ENCODE measurements at regions not wholly inside any gene's neighbourhood (a gene's known extent, or its start where the extent isn't known, plus 50 kb on each side); places are given as distances from the start of the nearest gene placed in this dataset.
A peak's percentile ranks its signal among the peaks of the same experiment; 100 is the strongest.

GRCh38 chrX:22462959-22463358, 190.2 kb downstream of the CBLL2 start:
- no TSS peak for BruUV-seq (replicated peaks)
- RAD21 ChIA-PET (ENCODE audit: unreplicated experiment) = no interaction called here
- H2AFZ ChIP-seq (ENCODE audit: control insufficient read depth, low read depth, low read length) = no peak overlapping the region
- no peaks in the 10 kb centered on the region for H4K20me1 ChIP-seq (ENCODE audit: control insufficient read depth, insufficient read depth)
- CTCF ChIA-PET = no interaction called here
- no peaks in the 10 kb centered on the region for H3K79me2 ChIP-seq (ENCODE audit: control insufficient read depth, insufficient read depth, low read length)
- 46% methylated on average over 2 of the region's 2 CpGs for WGBS (ENCODE audit: insufficient coverage, insufficient replicate concordance, low lambda C conversion rate, missing lambda C conversion rate)
- DNase-seq (ENCODE audit: low read depth, low spot score) = no peak
- no peaks in the 10 kb centered on the region for H3K36me3 ChIP-seq (ENCODE audit: control insufficient read depth in 2 of 2, insufficient read depth in 2 of 2, low read length in 1 of 2)
- H3K4me1 ChIP-seq (ENCODE audit: control insufficient read depth, insufficient read depth, low read length) = no peaks in the 10 kb centered on the region
- SMC1A ChIA-PET (ENCODE audit: uncharacterized antibody, unreplicated experiment) = interaction anchor here (0.6 kb wide), 1 partner anchor 105 kb away, joined by 3 read pairs; no protein-coding TSS in a partner anchor
- no peaks in the 10 kb centered on the region for H3K9me3 ChIP-seq (replicated peaks; ENCODE audit: control insufficient read depth, insufficient read depth, low read length)
- H3K27ac ChIP-seq (ENCODE audit: control insufficient read depth, insufficient read depth) = no peak overlapping the region
- H3K9ac ChIP-seq (ENCODE audit: control insufficient read depth, insufficient read depth, low read length) = no peak overlapping the region
- H3K27me3 ChIP-seq (replicated peaks in 1 of 2; ENCODE audit: control insufficient read depth in 2 of 2, insufficient read depth in 2 of 2, low read length in 1 of 2) = no peaks in the 10 kb centered on the region
- no peak for TF ChIP-seq E2F4 (IDR thresholded peaks at IDR 0.05; ENCODE audit: low read depth, low read length)
- peak; percentile 68 for TF ChIP-seq ATF7 (IDR thresholded peaks at IDR 0.05; ENCODE audit: low read depth)
- no peak for TF ChIP-seq MXI1 (IDR thresholded peaks at IDR 0.05; ENCODE audit: low read depth, low read length)
- TF ChIP-seq ASH2L (IDR thresholded peaks at IDR 0.05; ENCODE audit: borderline replicate concordance, low read depth) = no peak
- TF ChIP-seq POLR2AphosphoS2 (IDR thresholded peaks at IDR 0.05; ENCODE audit: low read depth, low read length) = no peak
- ATAC-seq = no peak
- H3K4me2 ChIP-seq (ENCODE audit: control insufficient read depth, insufficient read depth) = no peak overlapping the region
- in situ Hi-C loops (cut with MboI) (no loop called here), intact Hi-C loops (cut with micrococcal nuclease; ENCODE audit: unreplicated experiment) (no loop called here)
- no peak overlapping the region for H3K4me3 ChIP-seq
- FAIRE-seq = no peak
- POLR2A ChIA-PET = no interaction called here

- H3K27me3 ChIP-seq (replicated peaks in 1 of 2; ENCODE audit: control insufficient read depth in 2 of 2, insufficient read depth in 2 of 2, low read length in 1 of 2) = no peaks in the 10 kb centered on the region
- H3K4me3 ChIP-seq = no peak overlapping the region
- DNase-seq (ENCODE audit: low read depth, low spot score) (no peak), ATAC-seq (no peak), FAIRE-seq (no peak)
- H2AFZ ChIP-seq (ENCODE audit: control insufficient read depth, low read depth, low read length) = no peak overlapping the region
- H3K9ac ChIP-seq (ENCODE audit: control insufficient read depth, insufficient read depth, low read length) = no peak overlapping the region
- H3K4me1 ChIP-seq (ENCODE audit: control insufficient read depth, insufficient read depth, low read length) = no peaks in the 10 kb centered on the region
- H3K79me2 ChIP-seq (ENCODE audit: control insufficient read depth, insufficient read depth, low read length) = no peaks in the 10 kb centered on the region
- no TSS peak for BruUV-seq (replicated peaks)
- POLR2A ChIA-PET = no interaction called here
- no peak overlapping the region for H3K4me2 ChIP-seq (ENCODE audit: control insufficient read depth, insufficient read depth)
- in situ Hi-C loops (cut with MboI) = no loop called here
- no peaks in the 10 kb centered on the region for H4K20me1 ChIP-seq (ENCODE audit: control insufficient read depth, insufficient read depth)
- intact Hi-C loops (cut with micrococcal nuclease; ENCODE audit: unreplicated experiment) = no loop called here
- SMC1A ChIA-PET (ENCODE audit: uncharacterized antibody, unreplicated experiment) = no interaction called here
- H3K9me3 ChIP-seq (replicated peaks; ENCODE audit: control insufficient read depth, insufficient read depth, low read length) = no peaks in the 10 kb centered on the region; the same call in 2 of the 3 replicates
- CTCF ChIA-PET = interaction anchor here (0.7 kb wide), 1 partner anchor 694 kb away, joined by 3 read pairs; no protein-coding TSS in a partner anchor
- no peak overlapping the region for H3K27ac ChIP-seq (ENCODE audit: control insufficient read depth, insufficient read depth)
- WGBS (ENCODE audit: insufficient coverage, insufficient replicate concordance, low lambda C conversion rate, missing lambda C conversion rate) = 22% methylated on average over 2 of the region's 2 CpGs
- H3K36me3 ChIP-seq (ENCODE audit: control insufficient read depth in 2 of 2, insufficient read depth in 2 of 2, low read length in 1 of 2) = no peaks in the 10 kb centered on the region
- RAD21 ChIA-PET (ENCODE audit: unreplicated experiment) = no interaction called here
- TF ChIP-seq EGR1 (IDR thresholded peaks at IDR 0.05; ENCODE audit: borderline replicate concordance in 1 of 2, low read depth in 2 of 2, low read length in 2 of 2) (no peak), IRF5 (IDR thresholded peaks at IDR 0.05; ENCODE audit: borderline replicate concordance) (no peak), MXI1 (IDR thresholded peaks at IDR 0.05; ENCODE audit: low read depth, low read length) (no peak), STAT3 (IDR thresholded peaks at IDR 0.05; ENCODE audit: low read depth, low read length) (no peak), SREBF2 (IDR thresholded peaks at IDR 0.05; ENCODE audit: low read length) (no peak), ATF3 (IDR thresholded peaks at IDR 0.05; ENCODE audit: borderline replicate concordance, extremely low read depth, low read depth, low read length) (no peak), NFXL1 (IDR thresholded peaks at IDR 0.05; ENCODE audit: borderline replicate concordance) (no peak), PML (IDR thresholded peaks at IDR 0.05; ENCODE audit: low read length) (no peak), KAT2A (conservative IDR thresholded peaks at IDR 0.05; ENCODE audit: control insufficient read depth, low read depth, low read length) (no peak)
These were observed 194.9 kb downstream of the CBLL2 start for GRCh38 chrX:22467571-22467970.
